GM21737 (cell line): ENCODE measurements at regions not wholly inside any gene's neighbourhood (a gene's known extent, or its start where the extent isn't known, plus 50 kb on each side); places are given as distances from the start of the nearest gene placed in this dataset.
"Not testable (repeated sequence)": the region's sequence is repeated elsewhere in the genome, so short reads cannot be mapped to it uniquely, and the experiment has no call there.

Experiments used
- ATAC-seq: cut with Tn5 transposase; IDR thresholded peaks from one replicate; pipeline ENCODE4 v1.9.1; 2021; ENCODE audit warnings: mild to moderate bottlenecking, moderate library complexity; ENCODE audit not compliant: unreplicated experiment

DNA sequence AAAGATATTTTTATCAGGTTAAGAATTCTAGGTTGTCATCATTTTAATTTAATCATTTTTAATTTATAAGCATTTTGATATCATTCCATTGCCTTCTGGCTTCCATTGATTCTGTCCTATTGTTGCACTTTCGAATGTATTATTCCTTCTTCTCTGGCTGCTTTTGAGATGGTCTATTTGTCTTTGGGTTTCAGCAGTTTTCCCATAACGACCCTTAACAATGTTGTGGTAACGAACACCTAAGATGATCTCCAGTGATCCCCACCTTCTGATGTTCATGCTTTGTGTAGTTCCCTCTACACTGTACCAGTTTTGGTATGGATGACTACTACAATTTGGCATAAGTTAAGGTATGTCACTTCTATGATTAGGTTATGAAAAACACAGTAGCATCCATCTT lies 59.9 kb downstream of the MINAR1 start:
- ATAC-seq = no peak

DNA sequence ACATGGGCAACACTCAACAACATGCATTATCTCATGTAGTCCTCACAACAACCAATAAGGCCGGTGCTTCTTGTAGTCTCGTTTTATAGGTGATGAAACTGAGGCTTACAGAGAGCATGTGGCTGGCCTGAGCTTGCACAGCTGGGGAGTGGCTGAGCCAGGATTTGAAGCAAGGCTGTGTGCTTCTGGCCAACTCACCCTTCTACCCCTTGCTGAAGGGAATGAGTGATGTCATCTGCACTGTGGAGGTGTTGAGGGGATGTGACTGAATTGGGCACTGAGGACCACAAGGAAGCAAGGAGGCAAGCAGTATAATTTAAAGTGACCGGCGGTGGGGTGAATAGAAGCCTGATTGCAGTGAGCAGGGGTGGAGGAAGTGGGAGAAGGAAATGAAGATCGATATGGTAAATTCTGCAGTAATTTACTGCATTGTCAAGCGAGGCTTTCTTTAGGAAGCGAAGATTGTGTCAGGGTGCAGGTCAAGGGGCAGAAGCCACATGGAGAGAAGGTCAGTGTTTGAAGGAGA lies 62.3 kb downstream of the MINAR1 start:
- no peak for ATAC-seq

DNA sequence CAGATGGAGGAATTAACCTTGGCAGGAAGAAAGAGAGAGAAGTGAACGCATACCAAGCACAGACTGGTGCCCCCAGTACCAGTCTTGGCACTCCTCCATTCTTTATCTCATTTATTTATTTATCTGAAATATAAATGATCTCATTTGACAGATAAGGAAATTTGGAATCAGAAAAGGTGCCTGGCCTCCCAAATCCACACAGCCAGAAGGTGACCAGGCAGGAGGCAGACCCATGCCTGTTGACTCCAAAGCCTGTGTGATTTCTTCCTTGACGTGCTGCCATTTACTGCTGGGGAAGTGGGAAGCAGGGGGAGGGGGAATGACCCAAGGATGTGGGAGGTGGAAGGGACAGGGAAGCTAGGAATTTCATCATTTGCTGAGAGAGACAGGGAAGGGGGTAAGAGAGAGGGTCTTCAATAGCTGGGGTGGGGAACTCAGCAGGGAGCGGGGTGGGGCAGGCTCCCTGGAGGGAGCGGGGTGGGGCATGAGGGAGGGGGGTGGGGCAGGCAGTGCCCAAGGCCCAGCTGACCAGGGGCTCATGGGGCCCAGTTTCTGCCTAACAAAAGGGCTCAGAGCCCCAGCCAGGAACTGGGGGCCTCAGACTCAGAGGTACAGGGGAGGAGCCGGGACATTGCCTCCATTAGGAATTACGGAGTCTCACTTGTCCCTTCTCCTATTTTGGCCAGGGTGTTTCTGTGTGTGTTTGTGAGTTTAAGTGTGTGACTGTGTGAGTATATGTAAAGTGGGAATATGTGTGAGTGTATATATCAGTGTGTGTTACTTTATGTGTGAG lies 63.0 kb downstream of the MINAR1 start:
- ATAC-seq = no peak

DNA sequence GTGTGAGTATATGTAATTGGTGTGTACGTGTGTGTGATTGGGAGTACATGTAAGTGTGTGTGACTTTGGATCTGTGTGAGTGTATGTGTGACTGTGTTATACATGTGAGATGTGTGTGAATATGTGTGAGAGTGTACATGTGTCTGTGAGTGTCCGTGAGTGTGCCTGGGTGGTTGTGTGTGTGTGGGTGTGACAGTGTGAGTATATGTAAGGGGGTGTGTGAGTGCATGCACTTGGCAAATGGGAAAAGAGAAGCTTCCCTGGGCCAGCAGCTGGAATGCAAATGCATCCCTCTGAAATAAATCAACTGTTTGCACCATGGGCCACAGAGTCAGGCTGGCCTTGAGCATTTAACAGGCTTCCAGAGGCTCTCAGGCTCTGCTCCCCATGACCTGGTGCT lies 63.6 kb downstream of the MINAR1 start:
- ATAC-seq = no peak

DNA sequence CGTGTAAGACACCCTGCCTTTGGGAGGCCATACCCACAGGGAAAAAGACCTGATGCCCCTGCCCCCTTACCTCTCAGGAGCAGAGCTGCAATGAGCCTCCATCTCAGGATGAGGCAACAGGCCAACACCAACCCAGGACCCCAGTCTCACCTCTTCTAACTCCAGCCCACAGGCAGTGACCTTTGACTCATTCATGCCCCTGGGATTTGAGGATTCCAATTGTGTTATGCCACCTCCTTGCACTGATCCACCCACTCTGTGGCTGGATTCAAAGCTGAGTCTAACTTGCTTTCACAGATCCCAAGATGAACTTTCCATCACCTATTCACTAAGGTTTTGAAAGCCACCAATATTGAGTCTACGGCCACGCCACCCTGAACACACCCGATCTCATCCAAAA lies 64.7 kb downstream of the MINAR1 start:
- no peak for ATAC-seq

DNA sequence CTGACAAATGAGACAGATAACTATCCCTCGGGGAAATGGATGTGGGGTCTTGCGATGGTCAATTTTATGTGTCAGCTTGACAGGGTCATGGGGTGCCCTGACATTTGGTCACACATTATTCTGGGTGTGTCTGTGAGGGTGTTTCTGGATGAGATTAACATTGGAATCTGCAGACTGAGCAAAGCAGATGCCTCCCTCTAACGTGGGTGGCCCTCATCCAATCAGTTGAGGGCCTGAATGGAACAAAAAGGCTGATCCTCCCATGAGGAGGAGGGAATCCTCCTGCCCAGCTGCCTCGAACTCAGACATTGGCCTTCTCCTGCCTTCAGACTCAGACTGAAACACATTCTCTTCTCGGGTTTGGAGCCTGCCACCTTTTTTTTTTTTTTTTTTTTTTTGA lies 69.0 kb downstream of the MINAR1 start:
- ATAC-seq = no peak

DNA sequence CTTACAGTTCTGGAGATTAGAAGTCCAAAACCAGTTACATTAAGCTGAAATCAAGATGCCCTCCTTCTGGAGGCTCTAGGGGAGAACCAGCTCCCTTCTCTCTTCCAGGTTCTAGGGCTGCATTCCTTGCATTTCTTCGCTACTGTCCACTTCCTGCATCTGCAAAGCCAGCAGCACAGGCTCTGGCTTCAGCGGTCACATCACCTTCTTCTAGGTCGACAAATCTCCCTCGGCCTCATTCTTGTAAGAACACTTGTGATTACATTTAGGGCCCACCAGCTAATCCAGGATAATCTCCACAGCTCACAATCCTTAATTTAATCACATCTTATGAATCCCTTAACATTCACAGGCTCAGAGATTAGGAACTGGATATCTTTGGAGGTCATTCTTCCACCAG lies 73.8 kb downstream of the MINAR1 start:
- ATAC-seq = no peak

DNA sequence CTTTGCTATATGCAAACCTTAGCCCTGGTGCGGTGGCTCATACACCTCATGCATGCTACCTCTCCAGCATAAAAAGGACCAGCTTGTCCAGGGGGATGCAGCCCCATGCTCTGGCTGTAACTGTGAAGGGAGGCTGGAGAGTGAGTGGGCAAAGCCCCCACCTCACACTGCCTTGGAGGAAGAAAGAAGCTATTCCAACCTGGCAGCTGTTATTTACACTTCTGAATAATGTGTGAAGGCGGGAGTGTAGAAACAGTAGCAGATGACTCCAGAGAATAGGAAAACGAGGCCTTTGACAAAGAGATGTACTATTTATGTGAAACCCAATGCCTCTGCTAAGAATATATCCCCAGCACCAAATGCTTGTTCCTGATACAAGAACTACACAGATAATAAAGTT lies 80.7 kb downstream of the MINAR1 start:
- ATAC-seq = not testable (repeated sequence)

DNA sequence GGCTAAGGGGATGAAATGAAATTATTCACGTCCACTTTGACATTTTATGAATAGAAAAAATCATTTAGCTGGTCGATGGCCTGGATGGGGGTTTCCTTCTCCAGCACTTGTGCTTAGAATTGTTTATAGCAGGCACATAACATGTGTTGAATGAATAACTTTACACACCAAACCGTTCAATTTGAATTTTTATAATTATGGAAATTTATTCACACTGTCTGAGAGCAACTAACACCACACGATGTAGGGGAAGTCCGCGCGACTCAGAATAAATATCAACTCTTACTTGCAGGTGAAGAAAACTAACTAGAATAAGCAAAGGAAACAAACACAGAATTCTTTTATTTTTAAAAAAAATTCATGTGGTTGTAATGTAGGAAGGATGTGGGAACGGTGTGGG lies 81.3 kb downstream of the MINAR1 start:
- ATAC-seq = no peak

DNA sequence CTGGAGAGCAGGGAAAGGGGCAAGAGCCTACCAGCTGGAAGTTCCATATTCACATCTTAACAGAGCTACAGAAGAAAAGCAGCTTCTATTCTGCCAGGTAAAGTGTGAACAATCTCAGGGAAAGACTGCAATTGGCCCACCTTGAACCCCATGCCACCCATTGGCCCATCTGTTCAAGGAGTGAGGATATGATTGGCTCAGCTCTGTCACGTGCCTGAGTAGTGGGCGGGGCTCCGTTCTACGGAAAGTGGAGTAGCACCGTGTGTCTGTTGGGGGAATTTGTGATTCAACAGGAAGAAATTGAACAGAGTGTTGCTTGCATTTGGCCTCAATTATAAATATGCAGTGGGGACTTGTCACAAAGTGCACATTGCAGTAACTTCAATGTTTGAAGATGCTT lies 81.8 kb downstream of the MINAR1 start:
- no peak for ATAC-seq

DNA sequence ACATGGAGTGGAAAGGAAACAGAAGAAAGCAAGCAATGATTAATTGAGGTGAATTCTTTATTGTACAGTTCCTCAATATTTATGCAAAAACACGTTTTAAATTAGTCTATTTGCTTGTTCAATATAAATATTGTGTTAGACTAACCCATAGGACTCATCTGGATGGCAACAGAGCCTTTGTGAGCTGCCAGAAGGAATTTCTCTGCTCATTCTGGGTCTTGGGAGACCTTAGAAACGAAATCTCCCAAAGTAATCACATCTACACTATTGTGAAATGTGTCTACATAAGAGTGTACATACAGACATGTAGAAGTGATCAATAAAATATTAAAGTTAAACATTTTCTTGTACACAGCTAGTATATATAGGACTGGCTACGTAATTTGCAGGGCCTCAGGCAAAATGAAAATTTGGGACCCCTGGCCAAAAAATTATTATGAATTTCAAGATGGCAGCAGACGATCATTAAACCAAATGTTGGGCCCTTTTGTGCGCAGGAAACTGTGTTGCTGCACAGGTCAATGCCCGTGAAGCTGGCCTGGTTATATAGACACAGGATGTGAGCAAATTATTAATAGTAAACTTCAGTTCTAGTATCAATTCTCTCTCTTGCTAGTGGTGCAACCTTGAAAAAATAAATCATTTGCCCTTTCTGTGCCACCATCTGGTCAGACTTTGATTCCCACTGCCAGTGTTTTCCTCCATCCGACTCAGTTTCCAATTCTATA lies 83.3 kb downstream of the MINAR1 start:
- no peak for ATAC-seq

DNA sequence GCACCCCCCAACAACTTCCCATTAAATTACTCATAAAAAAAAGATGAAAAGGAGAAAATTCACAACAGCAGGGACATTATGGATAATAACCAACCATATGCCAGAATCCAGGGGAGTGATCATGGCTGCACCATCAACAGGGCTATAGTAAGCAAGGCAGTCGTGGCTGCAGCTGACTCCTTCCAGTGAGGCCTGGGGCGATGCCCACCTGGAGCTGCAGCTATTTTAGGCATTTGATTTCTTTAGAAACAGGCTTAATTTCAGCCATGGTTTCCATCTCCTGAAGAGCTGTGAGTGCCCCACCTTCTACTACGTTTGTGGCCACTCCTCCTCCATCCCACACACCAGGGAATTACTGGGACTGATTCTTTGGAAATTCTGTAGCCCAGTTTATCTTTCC lies 84.0 kb downstream of the MINAR1 start:
- ATAC-seq = no peak

DNA sequence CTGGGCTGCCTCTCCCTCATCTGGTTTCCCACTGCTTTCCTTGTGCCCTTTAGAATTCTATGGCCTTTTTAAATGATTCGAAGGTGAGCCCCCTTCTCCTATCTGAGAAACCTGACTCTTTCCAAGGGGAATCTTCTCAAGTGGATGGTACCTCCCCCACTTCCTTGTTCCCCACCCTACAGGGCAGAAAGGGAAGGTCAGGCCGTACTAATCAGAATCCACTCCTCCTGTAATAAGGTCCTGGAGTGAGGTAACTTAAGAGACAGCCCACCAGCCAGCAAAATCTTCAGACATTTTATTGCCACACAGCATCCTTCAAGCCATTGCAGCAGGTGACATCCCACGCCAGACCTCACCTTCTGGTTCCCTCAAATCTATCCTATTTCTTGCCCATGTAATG lies 84.5 kb downstream of the MINAR1 start:
- ATAC-seq = no peak

DNA sequence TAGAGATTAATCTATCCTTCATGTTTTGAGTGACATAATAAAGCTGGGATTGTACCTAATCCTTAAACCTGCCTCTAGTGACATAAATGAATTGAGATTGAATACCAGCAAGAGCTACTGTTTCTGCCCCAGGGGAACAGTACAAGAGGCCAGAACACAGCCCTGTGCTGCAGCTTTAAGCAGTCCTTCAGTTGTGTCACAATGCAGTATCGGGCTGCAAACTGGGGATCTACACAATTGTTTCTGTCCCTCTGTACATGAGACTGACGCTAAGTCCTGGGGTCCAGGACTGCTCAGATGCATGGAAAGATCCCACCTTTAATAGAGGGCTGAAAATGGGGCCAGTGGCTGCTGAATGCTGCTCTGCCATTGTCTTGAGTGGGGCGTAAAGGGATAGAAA lies 87.5 kb downstream of the MINAR1 start:
- no peak for ATAC-seq

DNA sequence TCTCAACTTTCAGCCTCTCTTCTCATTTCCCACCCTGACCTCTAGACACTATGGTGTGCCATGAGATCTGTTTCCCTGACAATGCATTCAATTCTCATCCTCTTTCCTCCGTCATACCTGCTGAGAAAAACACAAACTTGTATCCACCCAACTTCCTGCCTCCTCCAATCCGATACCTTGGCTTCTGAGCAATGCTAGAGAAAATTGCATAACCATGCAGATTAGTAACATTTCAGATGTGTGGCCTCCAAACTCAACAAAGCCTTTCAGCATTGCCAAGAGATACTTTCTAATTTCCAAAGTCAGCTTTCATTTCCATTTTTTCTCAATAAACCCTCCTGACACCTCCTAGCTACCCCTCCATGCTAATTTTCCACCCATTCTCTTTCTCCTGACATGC lies 88.5 kb downstream of the MINAR1 start:
- ATAC-seq = no peak

DNA sequence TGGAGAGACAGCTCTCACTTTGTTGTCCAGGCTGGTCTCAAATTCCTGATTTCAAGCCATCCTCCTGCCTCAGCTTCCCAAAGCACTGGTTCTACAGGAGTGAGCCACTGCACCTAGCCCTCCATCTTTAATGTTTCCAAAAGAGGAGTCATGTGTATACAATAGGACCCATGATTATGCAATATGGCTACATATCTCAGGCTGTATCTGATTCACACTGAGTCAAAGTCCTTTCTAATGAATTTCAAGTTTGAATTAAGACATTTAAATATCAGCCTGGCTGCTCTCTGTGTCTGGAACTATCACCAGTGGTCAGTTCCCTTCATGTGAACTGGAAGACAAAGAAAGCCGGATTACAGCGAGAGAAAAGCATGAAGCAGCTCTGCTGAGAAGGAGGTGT lies 90.5 kb downstream of the MINAR1 start:
- no peak for ATAC-seq

DNA sequence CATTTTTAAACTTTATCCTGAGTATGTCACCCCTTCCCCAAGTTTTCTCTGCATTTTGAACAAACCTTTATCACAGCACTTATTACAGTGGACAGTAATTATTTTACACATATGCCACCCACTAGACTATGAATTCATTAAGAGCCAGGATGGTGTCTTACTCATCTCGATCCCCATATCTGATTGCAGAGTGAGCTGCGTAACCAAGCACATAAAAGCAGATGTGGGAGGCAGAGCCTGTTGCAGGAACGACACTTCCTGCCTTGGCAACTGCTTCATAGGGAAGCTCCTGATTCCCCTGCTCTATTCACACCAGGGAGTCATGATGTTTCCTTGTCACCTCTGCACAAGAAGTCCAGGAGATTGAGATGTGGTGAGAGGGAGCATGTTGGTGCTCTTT lies 91.1 kb downstream of the MINAR1 start:
- no peak for ATAC-seq

DNA sequence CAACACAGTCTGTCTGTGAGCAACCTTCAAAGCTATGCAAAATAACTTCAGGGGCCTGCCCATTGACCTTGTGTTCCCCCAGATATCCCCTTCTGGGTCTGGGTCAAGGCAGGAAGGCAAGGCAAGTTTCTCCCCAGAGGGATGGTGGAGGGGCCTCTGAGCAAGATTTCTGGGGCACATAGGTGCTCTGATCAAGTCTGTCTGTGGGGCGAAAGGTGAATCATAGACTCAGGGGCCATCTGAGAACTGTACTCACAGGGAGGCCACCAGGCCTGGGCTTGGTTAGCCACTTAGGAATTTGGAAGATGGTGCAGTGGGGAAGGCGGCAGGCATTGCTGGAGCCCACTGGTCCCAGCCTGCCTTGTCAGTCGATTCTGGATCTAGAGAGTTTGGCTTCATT lies 92.4 kb downstream of the MINAR1 start:
- ATAC-seq = no peak

DNA sequence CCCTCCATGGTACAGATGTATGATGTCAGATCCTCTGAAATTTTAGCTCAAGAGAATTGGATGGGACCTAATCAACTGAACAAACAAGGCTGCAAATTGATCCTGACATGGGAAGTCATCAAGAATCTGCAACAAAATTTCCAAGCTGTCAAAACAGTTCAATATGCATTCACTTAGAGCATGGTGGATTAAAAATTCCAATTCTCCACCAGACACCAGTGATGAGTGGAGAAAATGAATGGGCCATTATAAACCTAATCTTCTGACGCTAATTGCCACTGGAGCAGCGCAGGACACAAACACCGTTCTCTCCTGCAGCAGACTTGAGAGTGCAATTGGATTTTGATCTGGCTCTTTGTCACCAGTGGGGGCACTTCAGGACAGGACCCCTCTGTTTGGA lies 94.2 kb downstream of the MINAR1 start:
- no peak for ATAC-seq

DNA sequence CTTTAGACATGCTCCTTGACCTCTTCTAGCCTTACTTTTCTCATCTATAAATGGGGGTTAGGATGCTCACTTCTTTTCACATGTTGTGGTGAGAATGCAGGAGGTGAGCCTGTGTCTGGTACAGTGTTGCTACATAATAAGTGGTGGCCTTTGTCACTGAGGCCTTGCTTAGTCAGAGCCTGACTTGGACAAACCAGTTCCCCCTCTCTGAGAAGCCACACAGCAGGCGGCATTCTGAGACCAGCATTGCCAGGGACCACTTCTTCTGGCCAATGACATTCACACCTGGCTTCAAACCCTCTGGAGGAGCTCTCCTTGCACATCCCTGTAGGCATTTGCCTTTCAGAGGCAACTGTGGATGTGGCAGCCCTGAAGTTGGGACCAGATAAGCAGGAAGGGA lies 95.7 kb downstream of the MINAR1 start:
- no peak for ATAC-seq

DNA sequence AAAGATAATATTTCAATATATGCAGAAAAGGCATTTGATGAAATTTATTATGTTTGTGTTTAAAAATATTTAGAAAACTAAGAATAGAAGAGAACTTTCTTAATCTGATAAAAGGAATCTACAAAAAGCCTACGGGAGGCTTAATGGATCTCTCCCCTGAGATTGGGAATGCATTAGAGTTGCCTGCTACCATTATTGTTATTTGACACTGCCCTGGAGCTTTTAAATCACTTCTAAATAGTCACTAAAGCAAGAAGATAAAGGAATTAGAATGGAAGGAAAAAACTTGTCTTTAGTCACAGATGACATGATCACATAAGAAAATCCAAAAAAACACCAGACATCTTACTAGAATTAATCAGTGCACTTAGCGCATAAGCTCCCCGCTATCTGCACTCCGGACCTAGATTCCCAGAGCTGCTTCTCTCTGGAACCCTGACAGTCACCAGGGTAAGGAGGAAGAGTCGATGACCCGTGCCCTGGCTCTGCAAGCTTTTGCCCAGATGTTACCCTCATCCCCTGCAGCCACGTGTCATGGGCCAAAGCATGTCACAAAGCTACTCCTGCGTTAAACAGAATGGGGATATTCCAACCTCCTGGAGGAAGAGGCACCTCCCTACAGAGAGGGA lies 97.1 kb downstream of the MINAR1 start:
- no peak for ATAC-seq

DNA sequence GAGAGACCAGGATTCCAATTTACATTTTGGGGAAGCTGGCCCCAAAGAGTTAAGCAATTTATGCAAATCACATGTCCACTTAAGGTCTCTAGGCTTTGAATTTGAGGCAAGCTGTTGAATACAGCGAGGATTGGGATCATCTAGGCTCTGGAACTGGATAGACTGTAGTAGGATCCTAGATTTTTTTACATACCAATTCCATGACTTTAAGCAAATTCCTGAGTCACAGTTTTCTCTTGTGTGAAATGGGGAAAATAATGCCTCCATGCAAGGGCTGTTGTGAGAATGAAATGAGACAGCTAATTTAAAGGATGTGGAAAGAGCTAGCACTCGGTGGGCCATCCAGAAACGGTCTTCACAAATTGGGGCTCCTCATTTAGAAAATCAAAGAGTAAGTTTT lies 103.4 kb downstream of the MINAR1 start:
- ATAC-seq = no peak
